LHCN-M2 (cell line): ENCODE measurements at regions not wholly inside any gene's neighbourhood (a gene's known extent, or its start where the extent isn't known, plus 50 kb on each side); places are given as distances from the start of the nearest gene placed in this dataset.
"Not testable (repeated sequence)": the region's sequence is repeated elsewhere in the genome, so short reads cannot be mapped to it uniquely, and the experiment has no call there.

ENCODE experiments used
- DNase-seq: peaks from one replicate; pipeline ENCODE4 v3.0.0-alpha.2; 2012; ENCODE audit warnings: low read depth

GRCh38 chr2:217004656-217005055, 144.8 kb upstream of the TNP1 start:
- no peak for DNase-seq

- DNase-seq: no peak
Measured at GRCh38 chr2:217001740-217002139, 141.9 kb upstream of the TNP1 start.

- DNase-seq: no peak
Measured at GRCh38 chr2:217000406-217000805, 140.5 kb upstream of the TNP1 start.

- no peak for DNase-seq
Measured at GRCh38 chr2:216996279-216996845, 136.5 kb upstream of the TNP1 start.

GRCh38 chr2:216994353-216994854, 134.5 kb upstream of the TNP1 start:
- no peak for DNase-seq

- no peak for DNase-seq
Measured at GRCh38 chr2:216992056-216992675, 132.3 kb upstream of the TNP1 start.

- peak; percentile 27 for DNase-seq
Measured at GRCh38 chr2:216991563-216991962, 131.7 kb upstream of the TNP1 start.

- DNase-seq: peak; percentile 12
Measured at GRCh38 chr2:216989340-216990129, 129.7 kb upstream of the TNP1 start.

- DNase-seq: no peak
Measured at GRCh38 chr2:216987252-216987821, 127.5 kb upstream of the TNP1 start.

- no peak for DNase-seq
Measured at GRCh38 chr2:216985658-216986141, 125.8 kb upstream of the TNP1 start.

GRCh38 chr2:216984937-216985336, 125.1 kb upstream of the TNP1 start:
- no peak for DNase-seq

- not testable (repeated sequence) for DNase-seq
Measured at GRCh38 chr2:216981951-216982350, 122.1 kb upstream of the TNP1 start.

GRCh38 chr2:216980510-216980909, 120.6 kb upstream of the TNP1 start:
- not testable (repeated sequence) for DNase-seq

- no peak for DNase-seq
Measured at GRCh38 chr2:216974321-216975302, 114.7 kb upstream of the TNP1 start.

- DNase-seq: no peak
Measured at GRCh38 chr2:216971593-216971992, 111.7 kb upstream of the TNP1 start.

GRCh38 chr2:216970359-216970915, 110.6 kb upstream of the TNP1 start:
- DNase-seq: no peak

- no peak for DNase-seq
Measured at GRCh38 chr2:216967889-216968288, 108.0 kb upstream of the TNP1 start.

- DNase-seq: no peak
Measured at GRCh38 chr2:216960671-216961268, 100.9 kb upstream of the TNP1 start.

GRCh38 chr2:216959433-216959832, 99.6 kb upstream of the TNP1 start:
- no peak for DNase-seq

- no peak for DNase-seq
Measured at GRCh38 chr2:216956820-216957493, 97.1 kb upstream of the TNP1 start.
